ENCODE measurements at regions not wholly inside any gene's neighbourhood (a gene's known extent, or its start where the extent isn't known, plus 50 kb on each side); places are given as distances from the start of the nearest gene placed in this dataset.

GRCh38 chr10:3645406-3645805, 139.6 kb downstream of the KLF6 start:
- no peak for TF ChIP-seq CTCF (IDR thresholded peaks at IDR 0.05)
- no peak for TF ChIP-seq POLR2AphosphoS5 (IDR thresholded peaks at IDR 0.05; ENCODE audit: low read depth, low read length)
- no peak for TF ChIP-seq RAD21 (IDR thresholded peaks at IDR 0.05; ENCODE audit: low read length)
- no peak for TF ChIP-seq JUND (IDR thresholded peaks at IDR 0.05)
- TF ChIP-seq GABPA (IDR thresholded peaks at IDR 0.05; ENCODE audit: low read depth): no peak
- no peak for TF ChIP-seq MEF2A (IDR thresholded peaks at IDR 0.05; ENCODE audit: borderline replicate concordance, low read depth)
- TF ChIP-seq REST (IDR thresholded peaks at IDR 0.05; ENCODE audit: low read depth, low read length): no peak
- TF ChIP-seq EP300 (IDR thresholded peaks at IDR 0.05; ENCODE audit: borderline replicate concordance in 1 of 2, low read depth in 1 of 2, low read length in 1 of 2): no peak
- TF ChIP-seq SIN3A (IDR thresholded peaks at IDR 0.05; ENCODE audit: borderline replicate concordance, low read depth, low read length): no peak

Measured in SK-N-SH (cell line).